H1 (cell line): ENCODE measurements at regions not wholly inside any gene's neighbourhood (a gene's known extent, or its start where the extent isn't known, plus 50 kb on each side); places are given as distances from the start of the nearest gene placed in this dataset.

Source experiments
- CTCF ChIA-PET: fragments of 300-600 bp; sonication (Branson Sonifier 250); formaldehyde crosslinking; loops from one replicate; lab custom pipeline; 2021; ENCODE audit not compliant: partially characterized antibody; lab: Charles Lee
- POLR2A ChIA-PET: fragments of 300-600 bp; sonication (Branson Sonifier 250); formaldehyde crosslinking; loops from one replicate; lab custom pipeline; 2021; ENCODE audit warnings: inconsistent platforms; ENCODE audit not compliant: partially characterized antibody; lab: Charles Lee
- DNase-seq, 2 experiments: peaks; one replicate each; pipeline versions ENCODE4 v3.0.0 to v3.0.0-alpha.2; 2010 to 2022; ENCODE audit warnings: low spot score in 2 of 2, low read depth in 1 of 2, mixed read lengths in 1 of 2
- FAIRE-seq: peaks from 2 replicates; lab custom pipeline; 2011; peaks lifted over from hg19 to GRCh38; lab: Jason Lieb, UNC
- H2AFZ ChIP-seq: 2 replicates; pipeline ENCODE4 v1.8.1; 2012; ENCODE audit warnings: low read length, inconsistent platforms
- H2AK5ac ChIP-seq: 2 replicates; pipeline ENCODE4 v1.6.1; 2013; ENCODE audit warnings: low read depth, low read length
- H2BK120ac ChIP-seq: replicated peaks from 2 replicates; pipeline ENCODE3; 2013; ENCODE audit warnings: low read depth, low read length, inconsistent platforms
- H2BK12ac ChIP-seq: 2 replicates; pipeline ENCODE4 v1.6.1; 2013; ENCODE audit warnings: low read depth, low read length
- H2BK15ac ChIP-seq: 2 replicates; pipeline ENCODE4 v1.6.1; 2013; ENCODE audit warnings: low read length
- H2BK20ac ChIP-seq: 2 replicates; pipeline ENCODE4 v1.6.1; 2013; ENCODE audit warnings: low read length
- H2BK5ac ChIP-seq: 2 replicates; pipeline ENCODE4 v1.6.1; 2013; ENCODE audit warnings: low read depth, low read length
- H3K14ac ChIP-seq: 2 replicates; pipeline ENCODE4 v1.6.1; 2013; ENCODE audit warnings: inconsistent platforms; ENCODE audit not compliant: insufficient read length
- H3K18ac ChIP-seq: 2 replicates; pipeline ENCODE4 v1.6.1; 2013; ENCODE audit warnings: low read length; ENCODE audit errors: extremely low read depth
- H3K23ac ChIP-seq: 2 replicates; pipeline ENCODE4 v1.6.1; 2013; ENCODE audit warnings: inconsistent platforms; ENCODE audit not compliant: insufficient read length
- H3K23me2 ChIP-seq: 2 replicates; pipeline ENCODE4 v1.6.1; 2013; ENCODE audit warnings: low read depth, low read length
- H3K27ac ChIP-seq: 2 replicates; pipeline ENCODE4 v1.6.1; 2011; ENCODE audit warnings: low read depth, low read length, inconsistent platforms
- H3K27me3 ChIP-seq, 4 experiments: replicated peaks in 1 of 4; 1 replicate in 1 of 4; 2 replicates in 3 of 4; pipeline versions ENCODE4 v1.6.1 to v1.8.1; 2011 to 2013; ENCODE audit warnings: low read length in 3 of 4, mild to moderate bottlenecking in 3 of 4, inconsistent platforms in 2 of 4, mixed read lengths in 2 of 4, moderate library complexity in 1 of 4; ENCODE audit not compliant: control insufficient read depth in 3 of 4, insufficient read depth in 3 of 4; ENCODE audit errors: extremely low read depth in 1 of 4
- H3K36me3 ChIP-seq, 4 experiments: 2 replicates each; pipeline versions ENCODE4 v1.6.1 to v1.8.1; 2011 to 2013; ENCODE audit warnings: mild to moderate bottlenecking in 4 of 4, low read length in 3 of 4, moderate library complexity in 2 of 4, control low read depth in 1 of 4, inconsistent platforms in 1 of 4; ENCODE audit not compliant: insufficient read depth in 4 of 4, control insufficient read depth in 2 of 4
- H3K4ac ChIP-seq: replicated peaks from 2 replicates; pipeline ENCODE3; 2013; ENCODE audit warnings: low read length, low read depth, mixed read lengths, inconsistent platforms; ENCODE audit not compliant: insufficient read length
- H3K4me1 ChIP-seq, 4 experiments: replicated peaks in 1 of 4; 1 replicate in 1 of 4; 2 replicates in 3 of 4; pipeline versions ENCODE4 v1.6.1 to v1.8.1; 2011 to 2013; ENCODE audit warnings: low read length in 3 of 4, inconsistent platforms in 2 of 4, mixed read lengths in 1 of 4; ENCODE audit not compliant: insufficient read depth in 4 of 4, control insufficient read depth in 3 of 4
- H3K4me2 ChIP-seq, 2 experiments: 2 replicates each; pipeline versions ENCODE4 v1.6.1 to v1.8.1; 2011 to 2013; ENCODE audit warnings: low read depth in 2 of 2, low read length in 2 of 2, control low read depth in 1 of 2, inconsistent platforms in 1 of 2, mild to moderate bottlenecking in 1 of 2; ENCODE audit not compliant: insufficient read depth in 1 of 2
- H3K4me3 ChIP-seq, 4 experiments: fragments of 200-600, 300-600 bp in 1 of 4; sonication (generic), shearing (Covaris generic), sonication (Bioruptor Twin) in 1 of 4; 2 replicates each; pipeline versions ENCODE4 v1.5.1 to v1.8.1; 2011 to 2016; ENCODE audit warnings: low read length in 4 of 4, low read depth in 3 of 4, control low read depth in 2 of 4, inconsistent platforms in 2 of 4, mild to moderate bottlenecking in 2 of 4, mixed read lengths in 1 of 4, moderate library complexity in 1 of 4; ENCODE audit not compliant: insufficient read depth in 2 of 4; ENCODE audit errors: extremely low read depth in 1 of 4
- H3K56ac ChIP-seq: replicated peaks from 2 replicates; pipeline ENCODE3; 2013; ENCODE audit warnings: low read depth, mild to moderate bottlenecking, mixed read lengths, low read length, inconsistent platforms; ENCODE audit not compliant: insufficient read length
- H3K79me1 ChIP-seq: 2 replicates; pipeline ENCODE4 v1.6.1; 2013; ENCODE audit warnings: low read depth, low read length, control low read depth
- H3K79me2 ChIP-seq, 2 experiments: 2 replicates each; pipeline versions ENCODE4 v1.6.1 to v1.8.1; 2012 to 2013; ENCODE audit warnings: low read length in 2 of 2, mild to moderate bottlenecking in 2 of 2, inconsistent platforms in 1 of 2; ENCODE audit not compliant: insufficient read depth in 2 of 2, control insufficient read depth in 1 of 2
- H3K9ac ChIP-seq, 4 experiments: replicated peaks in 1 of 4; 1 replicate in 1 of 4; 2 replicates in 3 of 4; pipeline versions ENCODE4 v1.6.1 to v1.8.1; 2011 to 2013; ENCODE audit warnings: low read depth in 3 of 4, low read length in 3 of 4, control low read depth in 2 of 4, mild to moderate bottlenecking in 2 of 4, moderate library complexity in 2 of 4, inconsistent platforms in 1 of 4; ENCODE audit errors: extremely low read depth in 1 of 4
- H3K9me3 ChIP-seq, 2 experiments: 2 replicates each; pipeline versions ENCODE4 v1.6.1 to v1.8.1; 2012 to 2013; ENCODE audit warnings: mild to moderate bottlenecking in 2 of 2, moderate library complexity in 2 of 2, control low read depth in 1 of 2, inconsistent platforms in 1 of 2, low read depth in 1 of 2, low read length in 1 of 2, mixed read lengths in 1 of 2; ENCODE audit not compliant: insufficient read depth in 2 of 2
- H4K20me1 ChIP-seq, 2 experiments: replicated peaks in 1 of 2; 2 replicates each; pipeline versions ENCODE3 to v1.8.1; 2011 to 2013; ENCODE audit warnings: inconsistent platforms in 2 of 2, low read length in 2 of 2, mild to moderate bottlenecking in 1 of 2; ENCODE audit not compliant: insufficient read depth in 2 of 2, control insufficient read depth in 1 of 2
- H4K5ac ChIP-seq: 2 replicates; pipeline ENCODE4 v1.6.1; 2013; ENCODE audit warnings: low read length, low read depth, mixed read lengths, inconsistent platforms; ENCODE audit not compliant: insufficient read length
- H4K8ac ChIP-seq: 2 replicates; pipeline ENCODE4 v1.8.0; 2013; ENCODE audit warnings: mild to moderate bottlenecking, moderate library complexity, low read length, inconsistent platforms; ENCODE audit not compliant: insufficient read depth; ENCODE audit errors: extremely low read depth
- H4K91ac ChIP-seq: replicated peaks from 2 replicates; pipeline ENCODE3; 2013; ENCODE audit warnings: low read length, mixed read lengths, inconsistent platforms; ENCODE audit not compliant: insufficient read length
- CHD2 ChIP-seq: IDR thresholded peaks from 2 replicates; pipeline ENCODE4 v1.6.1; 2012; ENCODE audit warnings: low read length, improper control_type of control experiment
- RXRA ChIP-seq: IDR thresholded peaks from 2 replicates; pipeline ENCODE4 v1.6.1; 2011; ENCODE audit warnings: low read depth, mild to moderate bottlenecking, low read length, moderate library complexity; ENCODE audit not compliant: insufficient read depth
- WGBS, 2 experiments: shearing (Covaris generic) in 1 of 2; methylation state at CpG; one replicate each; pipeline versions ENCODE4 v1.1.6 to v1.1.7; 2013 to 2015; ENCODE audit warnings: low lambda C conversion rate in 2 of 2, mixed read lengths in 2 of 2, inconsistent platforms in 1 of 2, low coverage in 1 of 2, missing lambda C conversion rate in 1 of 2; ENCODE audit not compliant: insufficient replicate concordance in 2 of 2, insufficient coverage in 1 of 2, insufficient read length in 1 of 2; ENCODE audit errors: extremely low coverage in 1 of 2, missing lambda C conversion rate in 1 of 2; 5-methylcytosine and 5-hydroxymethylcytosine counted together

GRCh38 chr3:163548015-163548414, 1530.3 kb downstream of the SI start:
- H3K27ac ChIP-seq: no peak overlapping the region
- H3K27me3 ChIP-seq: no peaks in the 10 kb centered on the region
- no peak overlapping the region for H2BK12ac ChIP-seq
- no peak overlapping the region for H3K56ac ChIP-seq
- POLR2A ChIA-PET: no interaction called here
- H2AK5ac ChIP-seq: no peak overlapping the region
- no peak overlapping the region for H4K5ac ChIP-seq
- no peak overlapping the region for H3K4me3 ChIP-seq
- CTCF ChIA-PET: no interaction called here
- no peak overlapping the region for H3K23ac ChIP-seq
- WGBS, 2 experiments: 80% methylated on average over 1 of the region's 1 CpG; no CpG with 5 or more reads in 1 of the 2 experiments
- H3K4ac ChIP-seq: no peak overlapping the region
- no peaks in the 10 kb centered on the region; a peak in 1 of 4 replicates for H3K9me3 ChIP-seq
- FAIRE-seq (no peak), DNase-seq (no peak)
- H4K20me1 ChIP-seq: peaks cover 0 to 1% of the 10 kb centered on the region in 2 experiments
- H3K23me2 ChIP-seq: no peaks in the 10 kb centered on the region
- H3K9ac ChIP-seq: no peak overlapping the region
- H3K4me2 ChIP-seq: no peak overlapping the region
- no peak overlapping the region for H2AFZ ChIP-seq
- H4K8ac ChIP-seq: no peak overlapping the region
- H3K79me2 ChIP-seq: no peaks in the 10 kb centered on the region
- no peak overlapping the region for H2BK5ac ChIP-seq
- no peak overlapping the region for H3K18ac ChIP-seq
- H4K91ac ChIP-seq: no peak overlapping the region
- H2BK120ac ChIP-seq: no peak overlapping the region
- no peak overlapping the region for H2BK20ac ChIP-seq
- H3K14ac ChIP-seq: no peak overlapping the region
- no peaks in the 10 kb centered on the region for H3K36me3 ChIP-seq
- no peaks in the 10 kb centered on the region for H3K4me1 ChIP-seq
- H2BK15ac ChIP-seq: no peak overlapping the region
- no peaks in the 10 kb centered on the region for H3K79me1 ChIP-seq
- TF ChIP-seq CHD2 (no peak), RXRA (no peak)
